ENCODE measurements at regions not wholly inside any gene's neighbourhood (a gene's known extent, or its start where the extent isn't known, plus 50 kb on each side); places are given as distances from the start of the nearest gene placed in this dataset.

DNA sequence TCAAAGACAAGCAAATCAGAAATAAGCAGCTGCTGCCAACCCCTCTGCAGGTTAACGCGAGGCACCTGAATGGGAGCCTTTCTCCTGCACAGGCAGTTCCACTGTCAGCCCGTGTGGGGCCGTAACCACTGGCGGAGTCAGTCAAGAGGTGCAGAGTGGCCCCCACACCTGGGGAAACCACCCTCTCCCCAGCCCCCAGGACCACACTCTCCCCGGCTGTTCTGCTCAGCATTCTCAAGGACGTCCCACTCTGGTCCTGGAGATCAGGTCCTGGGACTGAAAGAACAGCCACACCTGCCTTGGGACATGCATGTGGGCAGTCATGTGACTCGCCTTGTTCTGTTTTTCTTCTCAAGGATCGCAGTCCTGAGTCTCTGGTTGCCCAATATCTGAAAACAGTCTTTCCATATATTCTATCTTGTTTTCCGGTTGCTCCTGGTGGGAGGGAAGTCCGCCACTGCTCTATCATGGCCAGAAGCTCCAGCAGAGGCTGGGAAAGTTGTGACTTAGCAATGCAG, 252.5 kb downstream of the PTPRU start:
- Histone ChIP-seq H3K9me2 (replicated peaks; ENCODE audit: control insufficient read depth, low read length) (no peaks in the 10 kb centered on the region), H3K27ac (ENCODE audit: low read depth, low read length) (no peak overlapping the region), H3F3A (ENCODE audit: control insufficient read depth, insufficient read depth) (no peaks in the 10 kb centered on the region), H3K79me2 (ENCODE audit: control insufficient read depth, low read length) (no peaks in the 10 kb centered on the region), H3K4me2 (ENCODE audit: low read length) (no peak overlapping the region), H3K4me3 (ENCODE audit: low read length) (no peak overlapping the region), H3K4me1 (ENCODE audit: control insufficient read depth, low read length) (no peaks in the 10 kb centered on the region), H3K27me3 (ENCODE audit: control insufficient read depth, low read length) (no peaks in the 10 kb centered on the region), H3K36me3 (ENCODE audit: control insufficient read depth, low read length) (no peaks in the 10 kb centered on the region), H3K9me3 (ENCODE audit: control insufficient read depth, insufficient read depth, low read length) (no peaks in the 10 kb centered on the region), H4K20me1 (ENCODE audit: control insufficient read depth, insufficient read depth, low read depth, low read length) (no peaks in the 10 kb centered on the region)
- TF ChIP-seq EZH2phosphoT487 (IDR thresholded peaks at IDR 0.05; ENCODE audit: borderline replicate concordance, low read length), result no peak
- TF ChIP-seq, protein P1, sequence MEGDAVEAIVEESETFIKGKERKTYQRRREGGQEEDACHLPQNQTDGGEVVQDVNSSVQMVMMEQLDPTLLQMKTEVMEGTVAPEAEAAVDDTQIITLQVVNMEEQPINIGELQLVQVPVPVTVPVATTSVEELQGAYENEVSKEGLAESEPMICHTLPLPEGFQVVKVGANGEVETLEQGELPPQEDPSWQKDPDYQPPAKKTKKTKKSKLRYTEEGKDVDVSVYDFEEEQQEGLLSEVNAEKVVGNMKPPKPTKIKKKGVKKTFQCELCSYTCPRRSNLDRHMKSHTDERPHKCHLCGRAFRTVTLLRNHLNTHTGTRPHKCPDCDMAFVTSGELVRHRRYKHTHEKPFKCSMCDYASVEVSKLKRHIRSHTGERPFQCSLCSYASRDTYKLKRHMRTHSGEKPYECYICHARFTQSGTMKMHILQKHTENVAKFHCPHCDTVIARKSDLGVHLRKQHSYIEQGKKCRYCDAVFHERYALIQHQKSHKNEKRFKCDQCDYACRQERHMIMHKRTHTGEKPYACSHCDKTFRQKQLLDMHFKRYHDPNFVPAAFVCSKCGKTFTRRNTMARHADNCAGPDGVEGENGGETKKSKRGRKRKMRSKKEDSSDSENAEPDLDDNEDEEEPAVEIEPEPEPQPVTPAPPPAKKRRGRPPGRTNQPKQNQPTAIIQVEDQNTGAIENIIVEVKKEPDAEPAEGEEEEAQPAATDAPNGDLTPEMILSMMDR (IDR thresholded peaks at IDR 0.05; ENCODE audit: low read depth, low read length, poor library complexity, severe bottlenecking), result no peak

- Histone ChIP-seq H3K9me2 (replicated peaks; ENCODE audit: control insufficient read depth, low read length) (no peaks in the 10 kb centered on the region), H3K9me3 (ENCODE audit: control insufficient read depth, insufficient read depth, low read length) (no peaks in the 10 kb centered on the region), H3K4me2 (ENCODE audit: low read length) (no peak overlapping the region), H3K36me3 (ENCODE audit: control insufficient read depth, low read length) (no peaks in the 10 kb centered on the region), H3F3A (ENCODE audit: control insufficient read depth, insufficient read depth) (no peaks in the 10 kb centered on the region), H4K20me1 (ENCODE audit: control insufficient read depth, insufficient read depth, low read depth, low read length) (no peaks in the 10 kb centered on the region), H3K79me2 (ENCODE audit: control insufficient read depth, low read length) (no peaks in the 10 kb centered on the region), H3K4me1 (ENCODE audit: control insufficient read depth, low read length) (no peaks in the 10 kb centered on the region), H3K27ac (ENCODE audit: low read depth, low read length) (no peak overlapping the region), H3K4me3 (ENCODE audit: low read length) (no peak overlapping the region), H3K27me3 (ENCODE audit: control insufficient read depth, low read length) (no peaks in the 10 kb centered on the region)
- TF ChIP-seq, protein P1 (IDR thresholded peaks at IDR 0.05; ENCODE audit: low read depth, low read length, poor library complexity, severe bottlenecking), result no peak
- no peak for TF ChIP-seq EZH2phosphoT487 (IDR thresholded peaks at IDR 0.05; ENCODE audit: borderline replicate concordance, low read length)
Observed at GRCh38 chr1:29488086-29488793, 251.9 kb downstream of the PTPRU start.

- H3K4me1 ChIP-seq (ENCODE audit: control insufficient read depth, low read length), result no peaks in the 10 kb centered on the region
- no peak overlapping the region for H3K4me2 ChIP-seq (ENCODE audit: low read length)
- H3K36me3 ChIP-seq (ENCODE audit: control insufficient read depth, low read length), result no peaks in the 10 kb centered on the region
- no peaks in the 10 kb centered on the region for H3K9me3 ChIP-seq (ENCODE audit: control insufficient read depth, insufficient read depth, low read length)
- no peaks in the 10 kb centered on the region for H3F3A ChIP-seq (ENCODE audit: control insufficient read depth, insufficient read depth)
- no peak for TF ChIP-seq EZH2phosphoT487 (IDR thresholded peaks at IDR 0.05; ENCODE audit: borderline replicate concordance, low read length)
- TF ChIP-seq, protein P1 (IDR thresholded peaks at IDR 0.05; ENCODE audit: low read depth, low read length, poor library complexity, severe bottlenecking), result no peak
- no peaks in the 10 kb centered on the region for H3K9me2 ChIP-seq (replicated peaks; ENCODE audit: control insufficient read depth, low read length)
- H3K27ac ChIP-seq (ENCODE audit: low read depth, low read length), result no peak overlapping the region
- no peak overlapping the region for H3K4me3 ChIP-seq (ENCODE audit: low read length)
- H3K27me3 ChIP-seq (ENCODE audit: control insufficient read depth, low read length), result peaks cover 4% of the 10 kb centered on the region; the same call in 1 of the 2 replicates
- no peaks in the 10 kb centered on the region for H4K20me1 ChIP-seq (ENCODE audit: control insufficient read depth, insufficient read depth, low read depth, low read length)
- no peaks in the 10 kb centered on the region for H3K79me2 ChIP-seq (ENCODE audit: control insufficient read depth, low read length)
Observed at GRCh38 chr1:29487291-29487690, 251.0 kb downstream of the PTPRU start.
